Kasumi-1 (cell line): ENCODE measurements at regions not wholly inside any gene's neighbourhood (a gene's known extent, or its start where the extent isn't known, plus 50 kb on each side); places are given as distances from the start of the nearest gene placed in this dataset.

Source experiments
- DNase-seq, 2 experiments: peaks; one replicate each; lab custom pipeline; 2025; lab: John Stamatoyannopoulos, UW

DNA sequence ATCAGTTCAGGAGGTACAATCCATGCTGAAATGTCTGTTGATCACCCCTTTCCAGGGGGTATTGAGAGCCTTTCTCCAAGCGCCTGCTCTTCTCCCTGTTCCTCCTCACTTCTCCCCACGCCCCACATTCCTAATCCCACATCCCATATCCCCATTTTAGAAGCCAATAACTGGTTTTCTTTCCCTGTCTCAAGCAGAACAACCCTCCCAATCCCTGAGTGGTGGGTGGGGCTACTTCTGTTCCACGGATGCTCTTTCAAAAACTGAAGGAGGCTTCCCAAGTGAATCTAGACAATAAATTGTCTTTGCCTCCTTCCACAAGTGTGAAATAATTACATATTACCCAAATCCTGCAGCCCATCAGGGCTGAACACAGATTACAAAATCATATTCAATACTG, 77.0 kb upstream of the SEMA6A start:
- DNase-seq: no peak

DNA sequence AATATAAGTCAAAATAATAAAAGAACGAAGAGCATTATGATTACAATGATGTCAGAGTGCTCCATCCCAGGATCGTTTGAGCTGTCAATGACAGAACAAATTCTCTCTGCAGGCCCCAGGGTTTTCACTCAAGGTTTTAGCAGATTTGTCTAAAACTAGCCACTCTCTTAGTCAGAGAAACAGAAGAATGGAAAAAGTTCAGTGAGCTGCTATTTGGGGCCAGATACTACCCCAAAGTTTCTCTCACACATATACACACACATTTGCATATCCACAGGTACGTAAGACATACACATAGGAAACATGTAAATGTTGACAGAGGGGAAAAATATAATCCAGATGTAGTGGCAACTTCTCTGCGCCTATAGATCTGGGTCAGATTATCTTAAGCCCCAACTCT, 76.3 kb upstream of the SEMA6A start:
- DNase-seq: no peak

DNA sequence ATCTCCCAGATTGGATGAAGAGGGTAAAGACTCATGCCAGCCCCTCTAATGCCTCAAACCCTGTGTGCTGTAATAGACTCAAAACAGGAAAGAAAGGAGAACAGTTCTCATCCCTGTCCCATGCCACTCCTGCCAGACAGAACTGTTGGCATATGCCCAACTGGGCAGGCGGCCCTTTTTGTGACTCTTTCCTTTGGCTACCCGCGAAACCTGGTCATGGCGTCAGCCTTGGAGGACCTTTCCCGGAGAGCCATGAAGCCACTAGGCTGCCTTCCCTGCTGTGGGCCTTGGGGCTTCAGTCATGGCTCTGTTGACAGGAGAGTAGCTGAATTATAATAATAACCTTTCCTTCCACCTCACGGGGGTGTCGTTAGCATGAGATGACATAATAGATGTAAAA, 75.9 kb upstream of the SEMA6A start:
- DNase-seq: no peak

DNA sequence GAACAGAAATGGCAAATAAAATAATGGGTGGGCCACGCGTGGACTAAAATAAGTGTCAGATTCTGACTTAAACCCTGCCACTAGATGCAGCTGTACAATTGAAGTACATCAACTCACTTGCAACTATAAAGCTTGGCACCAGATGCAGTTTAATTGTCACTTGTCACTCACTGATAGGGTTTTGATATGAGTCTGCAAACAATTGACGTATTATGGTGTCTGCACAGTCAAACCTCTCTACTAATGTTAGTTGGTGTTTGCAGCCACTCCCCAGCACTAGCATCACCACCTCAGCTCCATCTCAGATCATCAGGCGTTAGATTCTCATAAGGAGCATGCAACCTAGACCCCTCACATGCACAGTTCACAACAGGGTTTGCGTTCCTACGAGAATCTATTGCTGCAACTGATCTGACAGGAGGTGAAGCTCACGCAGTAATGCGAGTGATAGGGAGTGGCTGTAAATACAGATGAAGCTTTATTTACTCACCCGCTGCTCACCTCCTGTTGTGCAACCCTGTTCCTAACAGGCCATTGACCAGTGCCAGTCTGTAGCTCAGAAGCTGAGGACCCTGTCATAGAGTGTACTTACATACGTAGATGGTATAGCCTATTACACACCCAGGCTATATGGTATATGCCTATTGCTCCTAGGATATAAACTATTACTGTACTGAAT, 72.1 kb upstream of the SEMA6A start:
- no peak for DNase-seq

DNA sequence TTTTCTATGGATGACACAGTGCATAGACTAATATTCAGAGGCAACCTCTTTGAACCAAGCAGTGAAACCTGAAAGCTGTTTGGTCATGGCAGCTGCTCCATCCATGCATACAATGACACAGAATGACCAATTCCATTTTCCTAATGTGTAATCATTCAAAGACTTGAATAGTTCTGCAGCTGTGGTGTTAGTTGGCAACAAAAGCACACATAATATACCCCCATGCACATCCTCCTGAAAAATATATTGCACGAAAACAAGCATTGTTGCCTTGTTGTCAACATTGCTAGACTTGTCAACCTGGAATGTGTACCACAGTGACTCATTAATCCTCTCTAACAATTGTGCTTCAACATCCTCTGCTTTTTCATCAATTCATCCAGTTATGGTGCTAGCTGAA, 71.0 kb upstream of the SEMA6A start:
- no peak for DNase-seq

DNA sequence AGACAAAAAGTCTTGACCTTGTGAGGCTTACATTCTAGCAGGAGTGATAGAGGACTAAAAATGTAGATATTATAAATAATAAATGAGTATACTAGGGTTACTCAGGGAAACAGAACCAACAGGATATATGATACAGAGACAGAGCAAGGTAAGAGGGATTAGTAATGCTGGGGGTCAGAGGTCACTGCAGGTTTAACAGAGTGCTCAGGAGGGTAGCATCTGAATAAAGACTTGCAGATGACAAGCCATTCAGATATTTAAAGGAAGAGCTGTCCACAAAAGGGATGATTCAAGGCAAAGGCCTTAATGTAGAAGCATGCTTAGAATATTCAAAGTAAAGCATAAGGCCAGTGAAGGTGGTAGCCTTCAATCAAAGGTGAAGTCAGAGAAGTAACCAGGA, 65.6 kb upstream of the SEMA6A start:
- DNase-seq: no peak

DNA sequence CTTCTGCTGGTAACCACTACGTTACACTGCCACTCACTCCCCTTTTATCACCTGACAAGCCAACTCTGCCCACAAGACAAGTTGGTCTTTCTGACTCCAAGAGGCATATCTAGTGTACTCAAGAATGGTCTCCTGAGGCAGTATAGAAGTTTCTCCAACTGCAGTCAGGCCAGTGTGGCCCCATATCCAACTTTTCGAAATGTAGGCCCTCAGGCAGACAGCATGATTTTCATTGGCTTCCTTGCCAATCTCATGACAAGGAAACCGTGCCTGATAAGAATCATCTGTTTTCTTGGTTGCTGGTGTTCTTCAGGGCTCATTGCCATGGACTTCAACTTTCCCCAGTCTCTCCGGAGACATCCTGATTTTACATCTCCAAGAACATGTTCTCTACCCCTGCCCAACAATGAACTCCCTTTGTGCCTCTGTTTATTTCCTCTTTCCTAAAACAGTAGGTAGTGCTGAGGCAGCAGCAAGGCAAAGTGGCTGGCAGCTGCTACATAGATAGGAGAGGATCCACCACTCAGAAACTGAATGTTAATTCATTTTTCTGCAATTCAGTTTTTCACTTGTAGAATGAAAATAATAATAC, 62.6 kb upstream of the SEMA6A start:
- no peak for DNase-seq

DNA sequence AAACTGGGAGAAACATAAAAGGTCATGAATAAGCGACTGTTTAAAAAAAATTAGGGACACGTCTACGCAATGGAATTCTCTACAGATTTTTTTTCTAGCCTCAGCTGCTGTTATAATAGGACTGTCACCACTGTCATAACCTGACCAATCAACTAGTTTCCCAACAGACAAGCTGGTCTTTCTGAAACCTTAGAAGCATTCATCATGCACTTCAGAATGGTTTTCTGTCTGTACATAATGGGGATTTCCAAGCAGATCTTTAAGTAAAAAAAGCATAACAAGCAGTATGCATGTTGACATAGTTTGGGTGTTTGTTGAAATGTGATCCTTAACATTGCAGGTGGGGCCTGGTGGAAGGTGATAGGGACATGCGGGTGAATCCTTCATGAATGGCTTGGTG, 58.3 kb upstream of the SEMA6A start:
- DNase-seq: no peak

DNA sequence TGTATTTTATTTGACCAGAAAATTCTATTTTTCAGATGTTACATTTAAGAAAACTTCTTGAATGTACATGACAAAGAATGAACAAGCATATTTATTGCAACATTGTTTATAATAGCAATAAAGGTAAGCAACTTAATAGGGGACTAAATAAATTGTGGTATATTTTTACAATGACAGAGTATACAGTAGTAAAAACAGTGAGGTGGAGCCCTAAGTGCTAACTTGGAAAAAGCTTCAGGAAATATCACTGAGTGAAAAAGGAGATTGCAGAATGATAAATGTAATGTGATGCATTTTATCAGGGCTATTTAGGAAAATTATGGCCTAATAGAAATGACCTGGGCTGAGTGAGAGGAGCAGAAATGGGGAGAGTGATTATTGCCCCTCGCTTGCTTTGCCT, 56.5 kb upstream of the SEMA6A start:
- no peak for DNase-seq

DNA sequence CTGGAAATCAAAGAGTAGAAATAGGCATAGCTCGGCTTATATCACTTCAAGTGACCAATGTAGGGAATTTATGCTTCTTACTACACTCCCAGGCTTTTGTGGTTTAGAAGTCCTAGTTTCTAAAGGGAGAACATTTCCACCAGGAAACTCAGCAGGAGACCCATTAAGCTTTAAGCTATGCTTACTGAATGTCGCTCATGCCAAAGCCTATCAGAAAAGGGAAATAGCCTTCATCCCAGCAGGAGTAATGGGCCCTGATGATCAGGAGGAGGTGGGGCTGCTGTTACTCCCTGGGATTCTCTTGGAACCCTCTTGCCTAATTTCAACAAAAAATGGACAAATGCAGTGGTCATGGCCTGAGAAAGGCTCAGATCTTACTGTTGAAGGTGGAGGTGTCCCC, 54.5 kb upstream of the SEMA6A start:
- DNase-seq: no peak

DNA sequence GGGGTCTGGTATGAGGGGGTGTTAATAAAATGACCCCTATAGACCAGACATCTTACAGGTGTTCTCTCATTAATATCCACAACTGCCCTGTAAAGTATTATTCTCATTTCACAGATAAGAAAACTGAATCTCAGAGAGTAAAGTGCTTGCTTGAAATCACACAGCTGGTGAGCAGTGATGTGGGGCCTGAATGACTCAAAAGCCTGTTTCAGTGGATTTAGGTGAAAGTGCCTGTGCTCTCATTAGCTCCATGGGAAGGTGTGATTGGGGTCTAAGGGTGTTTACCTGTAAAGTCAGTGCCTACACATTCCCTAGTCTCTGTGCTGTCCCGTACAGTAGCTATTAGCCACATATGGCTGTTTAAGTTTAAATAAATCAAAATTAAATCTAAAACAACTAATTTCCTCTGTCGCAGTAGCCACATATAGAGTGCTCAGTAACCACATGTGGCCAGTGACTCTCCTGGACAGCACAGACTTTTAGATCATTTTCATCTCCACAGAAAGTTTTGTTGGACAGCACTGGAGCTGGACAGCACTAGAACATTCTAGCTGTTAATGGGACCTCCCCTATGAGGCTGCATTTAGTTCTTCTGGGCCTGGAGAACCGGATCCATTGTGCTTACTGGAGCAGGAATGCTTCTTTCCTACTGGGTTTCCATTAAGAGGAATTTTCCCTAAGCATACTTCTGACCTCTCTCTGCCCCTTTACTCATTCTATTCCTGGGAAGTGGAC, 52.5 kb upstream of the SEMA6A start:
- DNase-seq: no peak

DNA sequence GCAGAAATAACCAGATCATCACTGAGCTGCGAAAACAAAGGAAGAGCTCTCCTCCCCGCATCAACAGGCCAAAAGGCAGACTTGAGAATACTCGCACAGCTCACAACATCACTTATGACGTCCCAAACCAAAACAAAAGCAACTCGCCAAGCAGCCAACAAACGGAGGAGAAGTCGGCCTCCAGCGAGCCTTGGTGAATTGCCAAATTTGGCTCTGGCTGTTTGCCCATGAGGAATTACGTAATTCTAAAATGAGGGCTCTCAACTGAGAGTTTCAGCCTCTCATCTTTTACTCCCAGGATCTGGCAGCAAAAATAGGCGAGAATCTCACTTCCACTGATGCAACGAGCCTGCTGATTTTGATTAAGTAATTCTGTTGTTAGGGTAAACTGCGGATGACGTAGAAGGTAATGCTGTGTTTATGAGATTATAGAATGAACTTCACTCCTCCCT, 51.7 kb upstream of the SEMA6A start:
- DNase-seq: no peak
